M059J (cell line): ENCODE measurements at regions not wholly inside any gene's neighbourhood (a gene's known extent, or its start where the extent isn't known, plus 50 kb on each side); places are given as distances from the start of the nearest gene placed in this dataset.
A peak's percentile ranks its signal among the peaks of the same experiment; 100 is the strongest.
"Not testable (repeated sequence)": the region's sequence is repeated elsewhere in the genome, so short reads cannot be mapped to it uniquely, and the experiment has no call there.

Source experiments
- DNase-seq: peaks from one replicate; pipeline ENCODE4 v3.0.0-alpha.2; 2012; ENCODE audit warnings: low read depth

DNA sequence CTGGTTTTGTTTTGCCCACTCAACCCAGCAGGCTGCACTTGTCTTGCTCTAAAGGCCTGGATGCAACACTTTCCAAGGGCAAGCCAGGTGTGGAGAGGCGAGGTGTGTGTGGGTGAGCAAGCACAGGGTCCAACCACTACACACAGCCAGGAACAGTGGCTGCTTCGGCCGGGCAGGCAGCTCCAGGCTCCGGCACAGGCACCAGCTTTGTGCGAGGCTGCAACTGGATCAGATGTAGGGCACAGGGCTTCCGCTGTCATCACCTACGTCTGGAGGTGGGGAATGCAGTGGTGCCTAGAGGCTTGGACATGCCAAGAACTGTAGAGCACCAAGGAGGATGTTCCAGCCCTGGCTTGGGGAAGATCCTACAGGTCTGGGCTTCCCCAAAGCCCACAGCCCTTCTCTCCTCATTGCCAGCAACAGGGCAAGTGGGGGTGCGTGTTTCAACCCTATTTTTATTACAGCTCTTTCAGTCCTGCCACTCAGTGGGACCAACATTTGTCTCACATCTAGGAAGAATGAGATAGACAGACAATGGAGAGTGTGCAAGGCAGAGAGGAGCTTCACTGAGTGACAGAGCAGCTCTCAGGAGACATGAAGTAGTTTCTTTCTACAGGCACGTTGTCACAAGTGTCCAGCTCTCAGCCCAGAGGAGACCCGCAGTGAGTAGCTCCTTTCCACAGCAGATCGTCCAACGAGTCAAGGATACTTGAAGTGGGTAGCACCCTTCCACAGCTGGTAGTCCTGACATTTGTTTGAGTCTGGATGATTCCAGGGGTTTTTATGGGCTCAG lies 622.2 kb downstream of the CDH9 start:
- no peak for DNase-seq

DNA sequence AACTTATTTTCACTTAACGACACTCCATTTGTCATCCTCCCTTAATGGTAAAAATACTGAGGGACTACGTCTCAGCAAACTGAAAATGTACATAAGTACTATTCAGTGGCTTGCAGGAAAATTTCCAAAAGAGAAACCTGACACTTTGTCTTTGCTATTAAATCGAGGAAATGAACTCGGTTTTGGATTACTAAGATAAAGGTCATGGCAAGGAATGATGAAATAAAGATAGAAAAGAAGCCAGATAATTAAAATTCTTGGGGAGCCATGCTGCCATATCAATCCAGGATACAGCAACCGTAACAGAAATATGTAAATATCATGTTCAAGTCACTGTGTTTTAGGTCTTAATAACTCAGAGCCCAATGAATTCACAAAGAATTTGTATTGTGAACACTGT lies 647.8 kb downstream of the CDH9 start:
- peak; percentile 4 for DNase-seq

DNA sequence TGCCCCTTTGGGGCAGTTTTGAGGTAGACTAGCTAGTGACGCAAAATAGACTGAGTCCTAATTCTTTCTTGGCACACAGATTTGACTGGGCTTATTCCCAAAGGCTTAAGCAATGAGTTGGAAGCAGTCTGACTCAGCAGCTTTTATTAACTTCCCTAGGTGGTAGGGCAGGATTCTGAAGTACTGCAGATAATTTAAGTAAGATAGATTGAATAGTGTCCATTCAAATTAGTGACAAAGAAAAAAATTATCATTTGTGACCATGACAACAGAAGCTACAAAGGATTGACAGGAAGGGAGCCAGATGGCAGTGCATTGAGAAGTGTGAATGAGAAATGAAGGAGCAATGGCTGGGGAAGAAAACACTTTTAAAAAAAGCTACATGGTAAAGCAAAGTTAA lies 649.4 kb downstream of the CDH9 start:
- DNase-seq = peak; percentile 44

DNA sequence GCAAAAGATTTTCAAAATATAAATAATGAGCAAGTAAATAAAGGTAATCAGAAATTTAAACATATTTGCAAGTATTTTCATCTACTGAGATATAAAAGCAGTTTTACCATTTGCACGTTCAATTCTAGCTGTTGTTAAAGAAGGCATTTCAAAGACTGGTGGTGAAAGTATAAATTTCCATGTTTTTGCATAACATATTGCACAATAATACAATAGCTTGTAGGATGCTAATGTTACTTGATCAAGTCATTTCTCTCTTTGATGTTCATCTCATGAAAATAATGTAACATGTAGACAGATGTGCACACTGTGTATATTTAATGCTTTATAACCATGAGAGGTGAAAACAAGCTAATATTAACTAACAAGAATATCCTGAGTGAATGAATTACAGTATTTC lies 651.9 kb downstream of the CDH9 start:
- DNase-seq = no peak

DNA sequence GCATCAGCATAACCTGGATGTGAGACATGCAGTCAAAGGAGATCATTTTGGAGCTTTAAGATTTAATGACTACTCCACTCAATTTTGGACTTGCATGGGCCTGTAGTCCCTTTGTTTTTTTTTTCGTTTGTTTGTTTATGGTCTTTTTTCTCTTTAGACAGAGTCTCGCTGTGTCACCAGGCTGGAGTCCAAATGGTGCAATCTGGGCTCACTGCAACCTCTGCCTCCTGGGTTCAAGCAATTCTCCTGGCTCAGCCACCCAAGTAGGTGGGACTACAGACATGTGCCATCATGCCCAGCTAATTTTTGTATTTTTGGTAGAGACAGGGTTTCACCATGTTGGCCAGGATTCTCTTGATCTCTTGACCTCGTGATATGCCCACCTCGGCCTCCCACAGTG lies 673.8 kb downstream of the CDH9 start:
- DNase-seq = not testable (repeated sequence)

DNA sequence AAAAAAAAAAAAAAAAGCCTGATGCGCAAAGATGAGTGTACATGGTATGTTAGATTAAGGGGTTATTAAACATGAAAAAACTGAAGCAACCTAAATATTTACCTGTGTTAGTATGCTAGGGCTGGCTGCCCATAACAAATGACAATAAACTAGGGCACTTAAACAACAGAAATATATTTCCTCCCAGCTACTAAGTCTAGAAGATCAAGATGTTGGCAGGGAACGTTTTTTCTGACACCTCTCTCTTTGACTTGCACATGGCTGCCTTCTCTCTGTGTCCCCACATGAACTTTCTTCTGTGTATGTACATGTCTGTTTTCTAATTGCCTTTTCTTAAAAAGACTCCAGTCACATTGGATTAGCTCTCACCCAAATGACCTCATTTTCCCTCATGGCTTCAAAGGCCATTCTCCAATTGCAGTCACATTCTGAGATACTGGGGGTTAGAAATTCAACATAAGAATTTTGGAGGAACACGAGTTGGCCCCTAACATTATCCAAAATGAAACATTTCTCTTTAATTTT lies 694.5 kb downstream of the CDH9 start:
- no peak for DNase-seq

DNA sequence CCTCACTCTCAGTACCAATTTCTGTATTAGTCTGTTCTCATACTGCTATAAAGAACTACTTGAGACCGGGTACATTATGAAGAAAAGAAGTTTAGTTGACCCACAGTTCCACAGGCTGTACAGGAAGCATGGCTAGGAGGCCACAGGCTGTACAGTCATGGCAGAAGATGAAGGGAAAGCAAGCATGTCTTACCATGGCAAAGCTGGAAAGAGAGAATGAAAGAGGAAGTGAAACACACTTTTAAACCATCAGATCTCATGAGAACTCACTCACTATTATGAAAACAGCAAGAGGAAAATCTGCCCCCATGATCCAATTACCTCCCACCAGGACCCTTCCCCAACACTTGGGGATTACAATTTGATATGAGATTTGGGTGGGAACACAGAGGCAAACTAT lies 698.8 kb downstream of the CDH9 start:
- DNase-seq = no peak

DNA sequence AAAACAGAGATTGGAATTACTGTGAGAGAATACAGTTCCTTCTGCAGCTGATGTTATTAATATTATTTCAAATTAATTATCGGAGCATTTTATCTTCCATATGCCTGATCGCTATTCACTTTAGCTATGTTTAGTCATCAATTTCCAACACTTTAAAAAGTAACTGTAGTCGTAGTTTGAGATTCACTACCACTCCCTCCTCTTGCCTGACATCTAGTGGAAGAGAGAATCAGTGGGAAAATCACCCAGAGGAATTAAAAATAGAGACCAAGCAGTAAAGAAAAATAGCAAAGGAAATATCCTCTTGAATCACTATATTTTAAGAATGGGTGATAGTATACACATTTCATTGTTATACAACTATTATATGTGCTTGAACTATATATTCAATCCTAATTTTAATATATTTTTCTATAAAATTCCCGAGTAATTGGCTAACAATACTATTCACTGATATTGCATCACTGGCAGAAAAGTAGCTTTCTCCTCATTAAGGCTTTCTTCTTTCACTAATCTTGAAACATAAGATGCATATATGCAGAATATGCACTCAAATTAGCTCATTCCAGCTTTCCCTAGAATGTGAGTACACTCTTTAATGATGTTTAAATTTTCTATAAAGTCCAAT lies 708.7 kb downstream of the CDH9 start:
- peak; percentile 9 for DNase-seq

DNA sequence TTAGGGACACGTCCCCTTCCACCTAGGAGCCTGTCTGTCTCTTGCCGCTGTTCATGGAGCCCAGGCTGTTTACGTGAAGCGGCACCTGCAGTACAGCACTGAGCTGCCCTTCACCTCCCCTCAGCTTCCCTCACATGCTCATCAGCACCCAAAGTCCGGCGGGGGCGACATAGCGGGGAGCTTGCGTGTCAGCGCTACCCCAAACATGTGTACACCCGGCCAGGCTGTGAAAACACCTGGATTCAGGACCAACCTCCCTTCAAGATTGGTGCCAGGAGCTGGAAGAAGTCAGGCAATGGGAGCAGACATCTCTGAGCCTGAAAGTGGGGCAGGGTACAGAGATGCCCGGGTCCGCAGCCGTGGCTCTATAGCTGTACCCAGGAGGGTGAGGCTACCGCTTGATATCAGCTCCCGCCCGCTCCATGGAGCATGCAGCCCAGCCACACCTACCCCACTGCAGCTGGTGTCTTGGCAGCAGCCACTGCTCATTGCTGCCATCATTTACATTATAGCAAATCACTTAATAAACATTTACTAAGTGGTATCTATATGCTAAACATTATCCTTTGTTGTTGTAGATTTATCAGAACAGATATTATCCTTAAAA lies 712.1 kb downstream of the CDH9 start:
- no peak for DNase-seq

DNA sequence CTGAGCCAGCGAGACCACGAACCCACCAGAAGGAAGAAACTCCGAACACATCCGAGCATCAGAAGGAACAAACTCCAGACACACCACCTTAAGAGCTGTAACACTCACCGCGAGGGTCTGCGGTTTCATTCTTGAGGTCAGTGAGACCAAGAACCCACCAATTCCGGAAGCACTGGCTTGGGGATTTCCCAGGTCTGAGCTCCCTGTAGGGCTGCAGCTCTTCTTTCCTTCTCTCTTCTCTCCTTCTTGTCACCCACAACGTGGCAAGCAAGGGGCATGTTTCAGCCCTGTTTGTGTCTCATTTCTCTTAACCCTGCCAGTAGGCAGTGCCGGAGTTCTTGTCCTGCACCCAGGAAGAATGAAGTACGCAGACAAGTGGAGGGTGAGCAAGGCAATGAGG lies 713.0 kb downstream of the CDH9 start:
- DNase-seq = not testable (repeated sequence)

DNA sequence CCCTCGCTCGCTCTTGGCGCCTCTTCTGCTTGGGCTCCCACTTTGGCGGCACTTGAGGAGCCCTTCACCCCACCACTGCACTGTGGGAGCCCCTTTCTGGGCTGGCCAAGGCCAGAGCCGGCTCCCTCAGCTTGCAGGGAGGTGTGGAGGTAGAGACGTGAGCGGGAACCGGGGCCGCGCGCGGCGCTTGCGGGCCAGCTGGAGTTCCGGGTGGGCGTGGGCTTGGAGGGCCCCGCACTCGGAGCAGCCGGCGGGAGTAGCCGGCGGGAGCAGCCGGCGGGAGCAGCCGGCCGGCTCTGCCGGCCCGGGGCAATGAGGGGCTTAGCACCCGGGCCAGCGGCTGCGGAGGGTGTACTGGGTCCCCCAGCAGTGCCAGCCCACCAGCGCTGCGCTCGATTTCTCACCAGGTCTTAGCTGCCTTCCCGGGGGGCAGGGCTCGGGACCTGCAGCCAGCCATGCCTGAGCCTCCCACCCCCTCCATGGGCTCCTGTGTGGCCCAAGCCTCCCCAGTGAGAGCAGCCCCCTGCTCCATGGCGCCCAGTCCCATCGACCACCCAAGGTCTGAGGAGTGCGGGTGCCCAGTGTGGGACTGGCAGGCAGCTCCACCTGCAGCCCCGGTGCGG lies 714.0 kb downstream of the CDH9 start:
- not testable (repeated sequence) for DNase-seq

DNA sequence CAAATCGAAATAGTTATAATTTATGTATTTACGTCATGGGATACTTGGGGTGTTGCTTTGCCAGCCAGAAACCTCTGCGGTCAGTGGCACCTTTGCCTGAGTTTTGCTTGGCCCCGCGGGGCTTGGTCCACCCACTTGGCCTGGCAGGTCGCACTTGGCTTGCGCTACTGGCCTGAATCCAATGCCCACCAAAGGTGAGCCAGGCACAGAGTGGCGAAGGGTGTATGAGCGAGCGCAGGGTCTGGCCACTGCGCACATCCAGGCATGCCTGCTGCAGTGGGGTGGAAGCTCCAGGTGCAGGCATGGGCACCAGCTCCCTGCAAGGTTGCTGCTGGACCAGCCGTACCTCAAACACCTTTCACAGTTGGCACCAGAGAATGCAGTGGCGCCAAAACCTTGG lies 714.6 kb downstream of the CDH9 start:
- DNase-seq = no peak

DNA sequence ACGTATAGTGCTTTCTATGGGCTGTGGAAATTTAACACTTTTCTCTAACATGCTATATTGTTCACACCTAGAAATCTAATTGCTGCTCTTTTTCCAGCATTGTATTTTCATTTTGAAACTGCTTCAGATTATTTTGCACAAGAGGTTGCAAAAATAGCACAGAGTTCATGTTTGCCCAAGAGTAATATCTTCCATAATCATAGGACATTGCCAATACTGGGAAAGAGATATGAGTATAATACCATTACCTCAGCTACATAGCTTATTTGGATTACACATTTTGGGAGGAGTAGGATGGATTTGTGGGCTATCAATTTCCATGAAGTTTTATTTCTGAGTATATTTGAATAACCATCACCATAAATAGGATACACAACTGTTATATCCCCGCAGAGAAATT lies 717.1 kb downstream of the CDH9 start:
- DNase-seq = no peak

DNA sequence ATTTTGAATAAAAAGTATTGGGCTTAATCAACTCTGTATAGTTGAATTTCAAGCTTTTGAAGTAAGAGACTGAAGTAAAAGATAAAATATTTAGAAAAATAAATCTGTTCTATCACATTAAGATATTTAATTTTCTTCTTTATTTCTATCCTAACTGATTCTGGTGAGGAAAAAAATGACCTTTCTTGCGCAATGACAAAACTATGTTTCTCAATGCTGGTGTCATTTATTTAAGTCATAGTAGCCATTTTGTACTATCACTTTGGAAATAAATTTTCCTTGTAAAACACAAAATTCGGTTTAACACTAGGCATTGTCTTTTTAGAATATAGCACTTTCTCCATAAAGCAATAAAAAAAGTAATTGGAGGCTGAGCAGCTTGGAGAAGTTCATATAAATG lies 728.0 kb downstream of the CDH9 start:
- DNase-seq = no peak

DNA sequence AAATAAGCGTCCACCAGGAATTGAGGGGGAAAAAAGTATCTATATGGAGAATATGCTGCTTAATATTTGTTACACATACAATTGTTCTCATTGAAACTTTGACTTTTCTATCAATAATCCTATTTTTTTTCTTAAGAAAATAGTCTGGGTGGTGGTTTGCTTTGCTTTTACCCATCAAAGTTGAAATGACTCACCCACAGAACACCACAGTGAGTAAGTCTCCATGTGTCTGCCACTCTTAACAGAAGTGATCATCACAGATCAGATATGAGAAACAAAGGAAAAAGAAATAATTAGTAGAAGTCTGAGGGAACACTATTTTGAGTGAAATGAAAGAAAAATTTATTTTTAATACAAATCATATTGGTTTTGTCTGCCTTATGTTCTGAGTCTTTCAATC lies 742.8 kb downstream of the CDH9 start:
- no peak for DNase-seq

DNA sequence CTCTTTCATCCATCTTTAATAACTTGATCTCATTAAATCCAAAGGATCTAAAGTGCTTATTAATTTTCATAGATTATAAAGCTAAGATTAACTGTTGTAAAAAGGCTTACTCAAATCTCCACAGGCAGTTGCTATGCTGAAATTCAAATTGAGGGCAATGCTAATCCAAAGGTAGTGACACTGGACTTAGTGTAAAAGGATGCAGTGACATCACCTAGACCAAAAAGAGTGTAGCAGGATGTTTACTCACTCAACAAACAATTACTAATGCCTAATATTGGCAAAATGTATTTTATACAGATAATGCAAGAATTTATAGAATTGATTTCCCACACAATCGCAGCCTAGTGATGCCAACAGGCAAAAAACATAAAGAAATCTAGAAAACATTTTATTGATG lies 756.2 kb downstream of the CDH9 start:
- no peak for DNase-seq

DNA sequence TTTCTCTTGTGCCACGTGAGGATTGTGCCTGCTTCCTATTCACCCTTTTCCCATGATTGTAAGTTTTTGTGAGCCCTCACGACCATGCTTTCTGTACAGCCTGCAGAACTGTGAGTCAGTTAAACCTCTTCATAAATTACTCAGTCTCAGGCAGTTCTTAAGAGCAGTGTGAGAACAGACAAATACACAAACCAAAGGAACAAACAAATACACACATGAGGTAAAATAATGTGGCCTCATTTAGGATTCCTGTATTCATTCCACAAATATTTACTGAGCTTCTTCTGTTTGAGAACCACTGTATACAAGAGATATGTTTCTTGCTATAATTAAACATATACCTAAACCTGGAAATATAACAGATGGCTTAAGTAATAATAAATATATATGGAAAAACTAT lies 760.3 kb downstream of the CDH9 start:
- no peak for DNase-seq

DNA sequence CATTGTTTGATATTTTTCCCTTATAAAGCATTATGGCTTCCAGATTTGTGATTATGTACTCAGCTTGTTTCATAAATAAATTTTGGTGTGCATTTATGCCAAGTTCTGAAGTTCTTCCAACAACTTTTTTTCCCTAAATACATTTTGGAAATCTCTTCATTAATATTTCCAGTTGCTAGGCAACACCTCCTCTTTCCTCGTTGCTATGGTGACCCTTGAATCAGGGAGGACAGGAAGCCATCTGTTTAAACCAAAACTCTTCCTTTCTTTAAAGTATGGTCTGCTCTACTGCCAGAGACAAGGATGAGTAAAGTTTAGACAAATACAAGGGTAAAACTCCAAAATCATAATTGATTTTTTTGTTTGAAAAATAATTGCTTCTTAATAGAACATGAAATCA lies 779.3 kb downstream of the CDH9 start:
- DNase-seq = no peak

DNA sequence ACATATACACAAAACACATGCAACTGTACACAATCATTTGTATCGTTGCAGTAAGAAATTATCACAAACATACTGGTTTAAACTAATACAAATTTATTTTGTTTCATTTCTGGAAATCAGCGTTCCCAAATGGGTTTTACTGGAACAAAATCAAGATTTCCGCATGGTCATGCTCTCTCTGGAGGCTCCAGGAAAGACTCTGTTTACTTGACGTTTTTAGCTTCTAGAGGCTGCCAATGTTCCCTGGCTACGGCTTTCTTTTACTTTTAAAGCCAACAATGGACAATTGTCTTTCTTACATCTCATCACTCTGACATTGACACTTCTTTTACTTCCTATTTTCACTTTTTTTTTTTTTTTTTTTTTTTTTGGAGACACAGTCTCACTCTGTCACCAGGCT lies 793.1 kb downstream of the CDH9 start:
- peak; percentile 7 for DNase-seq

DNA sequence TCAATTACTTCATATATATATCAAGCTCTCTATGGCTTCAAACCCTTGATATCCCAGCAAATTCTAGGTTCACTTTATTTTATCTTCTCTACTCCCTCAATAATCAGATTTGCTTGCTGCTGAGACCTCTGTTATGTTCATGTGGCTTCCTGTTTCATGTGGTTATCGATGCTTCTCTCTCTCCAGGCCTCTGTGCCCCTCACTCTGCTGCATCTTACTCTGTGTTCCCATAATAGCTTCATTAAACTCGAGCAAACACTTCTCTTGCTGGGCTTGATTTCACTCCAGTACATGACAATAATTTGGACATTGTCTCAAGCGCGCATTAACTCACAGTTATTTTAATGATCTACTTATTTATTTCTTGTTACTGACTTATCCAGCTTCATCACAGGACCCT lies 798.8 kb downstream of the CDH9 start:
- DNase-seq = no peak

DNA sequence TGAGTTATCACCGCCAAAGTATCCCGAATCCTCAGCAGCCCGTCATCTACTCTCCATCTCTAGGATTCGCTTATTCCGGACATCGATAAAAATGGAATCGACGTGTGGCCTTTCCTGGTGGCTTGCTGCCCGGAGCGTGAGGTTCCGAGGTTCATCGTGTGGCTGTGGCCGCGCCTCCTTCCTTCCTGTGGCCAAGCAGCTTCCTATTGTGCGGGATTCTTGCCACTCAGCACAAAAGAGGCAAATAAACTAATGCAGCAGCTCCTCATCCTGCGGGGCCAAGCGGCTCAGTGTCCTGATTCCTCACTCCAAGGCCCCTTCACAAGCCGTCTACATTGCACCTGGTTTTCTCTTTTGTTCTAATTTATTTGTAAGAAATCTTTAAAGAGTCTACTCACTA lies 800.9 kb downstream of the CDH9 start:
- DNase-seq = no peak

DNA sequence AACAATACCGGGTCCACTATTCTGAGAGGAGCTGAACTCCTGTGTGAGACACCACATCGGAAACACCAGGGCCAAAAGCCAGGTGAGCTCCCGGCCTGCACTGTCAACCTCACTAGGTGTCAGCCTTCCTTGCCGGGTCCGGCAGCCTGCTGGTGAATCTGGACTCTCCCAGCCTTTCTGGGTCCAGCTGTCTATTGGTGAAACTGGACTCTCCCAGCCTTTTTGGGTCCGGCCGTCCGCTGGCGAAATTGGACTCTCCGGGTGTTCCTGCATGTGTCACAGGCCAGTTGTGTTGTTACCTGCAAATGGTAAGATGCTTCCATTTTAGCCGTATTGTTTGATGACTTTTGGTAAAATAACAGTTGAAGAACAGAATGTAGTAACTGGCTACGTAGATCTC lies 801.5 kb downstream of the CDH9 start:
- no peak for DNase-seq

DNA sequence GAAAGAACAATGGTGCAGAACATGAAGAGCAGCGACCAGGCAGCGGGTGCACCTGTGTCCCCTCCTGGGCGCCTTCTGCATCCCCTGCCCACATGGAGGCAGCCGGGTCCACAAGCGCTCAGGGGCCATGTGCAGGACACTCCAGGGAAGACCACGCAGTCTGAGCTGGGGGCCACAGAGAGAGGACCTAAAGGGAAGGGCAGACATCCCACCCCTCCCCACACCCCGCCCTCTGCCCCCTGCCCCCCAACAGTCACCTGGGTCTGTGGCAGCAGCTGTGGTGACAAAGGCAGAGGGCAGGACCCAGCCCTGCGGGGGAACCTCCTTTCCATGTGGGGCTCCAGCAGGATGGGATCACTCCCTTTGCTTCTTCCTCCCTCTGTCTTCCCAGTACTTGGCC lies 805.7 kb downstream of the CDH9 start:
- DNase-seq = no peak
